ENCODE measurements at regions not wholly inside any gene's neighbourhood (a gene's known extent, or its start where the extent isn't known, plus 50 kb on each side); places are given as distances from the start of the nearest gene placed in this dataset.

DNA sequence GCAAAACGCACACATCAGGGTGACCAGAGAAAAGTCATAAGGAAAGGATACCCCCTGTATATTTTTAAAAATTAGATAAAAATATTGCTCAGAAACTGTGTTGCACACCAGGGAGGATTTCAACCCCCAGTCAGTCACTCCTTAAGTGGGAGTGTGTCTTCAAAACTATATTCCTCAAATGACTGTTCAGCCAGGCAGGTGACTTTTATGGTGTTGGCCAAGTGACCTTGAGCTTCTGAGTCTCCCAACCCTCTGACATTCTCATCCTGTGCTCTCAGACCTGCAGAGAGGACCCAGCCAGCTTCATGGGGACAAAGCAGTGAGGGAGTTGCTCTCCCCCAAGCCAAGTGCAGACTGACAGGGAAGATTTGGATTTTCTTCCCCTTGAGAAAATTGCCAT lies 311.9 kb upstream of the JARID2 start:
- Histone ChIP-seq H4K20me1 (ENCODE audit: insufficient read depth, poor library complexity, severe bottlenecking) (no peaks in the 10 kb centered on the region), H3K4me3 (no peak overlapping the region), H2AFZ (no peak overlapping the region), H3K9me3 (ENCODE audit: low read depth) (no peaks in the 10 kb centered on the region), H3K9me2 (replicated peaks; ENCODE audit: insufficient read depth) (no peaks in the 10 kb centered on the region), H3K27ac (no peak overlapping the region), H3K4me1 (ENCODE audit: insufficient read depth) (no peaks in the 10 kb centered on the region), H3K79me2 (no peaks in the 10 kb centered on the region), H3K27me3 (no peaks in the 10 kb centered on the region), H3K4me2 (no peak overlapping the region), H3K36me3 (replicated peaks; ENCODE audit: insufficient read depth, low read depth) (no peaks in the 10 kb centered on the region)
- DNase-seq (ENCODE audit: low spot score), result no peak
- TF ChIP-seq EZH2 (IDR thresholded peaks at IDR 0.05; ENCODE audit: borderline replicate concordance), result no peak
- TF ChIP-seq EZH2phosphoT487 (IDR thresholded peaks at IDR 0.05; ENCODE audit: low read depth, severe bottlenecking, unreplicated experiment), result no peak
- TF ChIP-seq CTCF (IDR thresholded peaks at IDR 0.05; ENCODE audit: poor library complexity), result no peak
- 100% methylated on average over 1 of the region's 1 CpG for WGBS (ENCODE audit: low lambda C conversion rate, missing lambda C conversion rate)

GRCh38 chr6:14934844-14935243 lies 311.0 kb upstream of the JARID2 start:
- H3K9me3 ChIP-seq (ENCODE audit: low read depth), result no peaks in the 10 kb centered on the region
- no peak overlapping the region for H2AFZ ChIP-seq
- H3K4me2 ChIP-seq, result no peak overlapping the region
- H3K36me3 ChIP-seq (replicated peaks; ENCODE audit: insufficient read depth, low read depth), result no peaks in the 10 kb centered on the region
- no peak for TF ChIP-seq EZH2phosphoT487 (IDR thresholded peaks at IDR 0.05; ENCODE audit: low read depth, severe bottlenecking, unreplicated experiment)
- H3K4me3 ChIP-seq, result no peak overlapping the region
- H3K79me2 ChIP-seq, result no peaks in the 10 kb centered on the region
- H3K9me2 ChIP-seq (replicated peaks; ENCODE audit: insufficient read depth), result no peaks in the 10 kb centered on the region
- H3K27ac ChIP-seq, result no peak overlapping the region
- no peaks in the 10 kb centered on the region for H4K20me1 ChIP-seq (ENCODE audit: insufficient read depth, poor library complexity, severe bottlenecking)
- no peak for DNase-seq (ENCODE audit: low spot score)
- H3K4me1 ChIP-seq (ENCODE audit: insufficient read depth), result no peaks in the 10 kb centered on the region
- 70% methylated on average over 4 of the region's 4 CpGs for WGBS (ENCODE audit: low lambda C conversion rate, missing lambda C conversion rate)
- no peaks in the 10 kb centered on the region for H3K27me3 ChIP-seq

GRCh38 chr6:14936861-14937260 lies 309.0 kb upstream of the JARID2 start:
- Histone ChIP-seq H3K4me3 (no peak overlapping the region), H4K20me1 (ENCODE audit: insufficient read depth, poor library complexity, severe bottlenecking) (no peaks in the 10 kb centered on the region), H3K27ac (no peak overlapping the region), H3K27me3 (no peaks in the 10 kb centered on the region), H3K9me3 (ENCODE audit: low read depth) (no peaks in the 10 kb centered on the region), H3K4me1 (ENCODE audit: insufficient read depth) (no peaks in the 10 kb centered on the region), H3K9me2 (replicated peaks; ENCODE audit: insufficient read depth) (no peaks in the 10 kb centered on the region), H3K79me2 (no peaks in the 10 kb centered on the region), H2AFZ (no peak overlapping the region), H3K4me2 (no peak overlapping the region), H3K36me3 (replicated peaks; ENCODE audit: insufficient read depth, low read depth) (no peaks in the 10 kb centered on the region)
- DNase-seq (ENCODE audit: low spot score), result no peak
- no peak for TF ChIP-seq EZH2phosphoT487 (IDR thresholded peaks at IDR 0.05; ENCODE audit: low read depth, severe bottlenecking, unreplicated experiment)
- TF ChIP-seq EZH2 (IDR thresholded peaks at IDR 0.05; ENCODE audit: borderline replicate concordance), result no peak
- WGBS (ENCODE audit: low lambda C conversion rate, missing lambda C conversion rate), result 99% methylated on average over 2 of the region's 2 CpGs

GRCh38 chr6:14943116-14943515 lies 302.8 kb upstream of the JARID2 start:
- 95% methylated on average over 3 of the region's 3 CpGs for WGBS (ENCODE audit: low lambda C conversion rate, missing lambda C conversion rate)
- Histone ChIP-seq H3K36me3 (replicated peaks; ENCODE audit: insufficient read depth, low read depth) (no peaks in the 10 kb centered on the region), H3K9me3 (ENCODE audit: low read depth) (no peaks in the 10 kb centered on the region), H2AFZ (no peak overlapping the region), H3K27ac (no peak overlapping the region), H3K79me2 (no peaks in the 10 kb centered on the region), H3K4me2 (no peak overlapping the region), H3K4me3 (no peak overlapping the region), H4K20me1 (ENCODE audit: insufficient read depth, poor library complexity, severe bottlenecking) (no peaks in the 10 kb centered on the region), H3K4me1 (ENCODE audit: insufficient read depth) (no peaks in the 10 kb centered on the region), H3K9me2 (replicated peaks; ENCODE audit: insufficient read depth) (no peaks in the 10 kb centered on the region), H3K27me3 (no peaks in the 10 kb centered on the region)
- DNase-seq (ENCODE audit: low spot score), result no peak
- TF ChIP-seq EZH2 (IDR thresholded peaks at IDR 0.05; ENCODE audit: borderline replicate concordance), result no peak
- no peak for TF ChIP-seq EZH2phosphoT487 (IDR thresholded peaks at IDR 0.05; ENCODE audit: low read depth, severe bottlenecking, unreplicated experiment)
- no peak for TF ChIP-seq CTCF (IDR thresholded peaks at IDR 0.05; ENCODE audit: poor library complexity)
